LNCaP clone FGC (cell line): ENCODE measurements at regions not wholly inside any gene's neighbourhood (a gene's known extent, or its start where the extent isn't known, plus 50 kb on each side); places are given as distances from the start of the nearest gene placed in this dataset.

Experiments
- DNase-seq: peaks from one replicate; pipeline ENCODE4 v3.0.0-alpha.2; 2011; ENCODE audit warnings: low read depth
- H3K4me3 ChIP-seq: 2 replicates; pipeline ENCODE4 v1.5.1; 2011; ENCODE audit warnings: mild to moderate bottlenecking, low read depth, low read length, control low read depth
- TF ChIP-seq, protein P1 (sequence below): IDR thresholded peaks from 2 replicates; pipeline ENCODE4 v1.5.1; 2012; ENCODE audit warnings: mild to moderate bottlenecking; ENCODE audit not compliant: control insufficient read depth, insufficient read depth; ENCODE audit errors: extremely low read depth

DNA sequence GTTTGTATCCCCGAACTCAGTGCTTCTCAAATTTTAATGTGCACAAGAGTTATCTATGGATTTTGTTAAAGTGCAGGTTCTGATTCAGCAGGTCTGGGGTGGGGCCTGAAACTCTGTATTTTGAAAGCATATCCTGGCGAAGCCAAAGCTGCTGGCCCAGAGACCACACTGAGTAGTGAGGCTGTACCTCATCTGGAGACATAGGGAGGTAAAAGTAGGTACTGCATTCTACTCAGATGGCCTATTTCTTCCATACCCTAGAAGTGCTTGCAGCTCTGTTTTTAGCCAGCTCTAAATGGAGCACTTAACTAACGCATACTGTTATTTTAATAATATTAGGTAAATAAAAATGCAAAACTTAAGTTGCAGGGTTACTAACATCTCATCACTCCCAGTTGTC, 206.2 kb upstream of the PRNP start:
- TF ChIP-seq, protein P1, sequence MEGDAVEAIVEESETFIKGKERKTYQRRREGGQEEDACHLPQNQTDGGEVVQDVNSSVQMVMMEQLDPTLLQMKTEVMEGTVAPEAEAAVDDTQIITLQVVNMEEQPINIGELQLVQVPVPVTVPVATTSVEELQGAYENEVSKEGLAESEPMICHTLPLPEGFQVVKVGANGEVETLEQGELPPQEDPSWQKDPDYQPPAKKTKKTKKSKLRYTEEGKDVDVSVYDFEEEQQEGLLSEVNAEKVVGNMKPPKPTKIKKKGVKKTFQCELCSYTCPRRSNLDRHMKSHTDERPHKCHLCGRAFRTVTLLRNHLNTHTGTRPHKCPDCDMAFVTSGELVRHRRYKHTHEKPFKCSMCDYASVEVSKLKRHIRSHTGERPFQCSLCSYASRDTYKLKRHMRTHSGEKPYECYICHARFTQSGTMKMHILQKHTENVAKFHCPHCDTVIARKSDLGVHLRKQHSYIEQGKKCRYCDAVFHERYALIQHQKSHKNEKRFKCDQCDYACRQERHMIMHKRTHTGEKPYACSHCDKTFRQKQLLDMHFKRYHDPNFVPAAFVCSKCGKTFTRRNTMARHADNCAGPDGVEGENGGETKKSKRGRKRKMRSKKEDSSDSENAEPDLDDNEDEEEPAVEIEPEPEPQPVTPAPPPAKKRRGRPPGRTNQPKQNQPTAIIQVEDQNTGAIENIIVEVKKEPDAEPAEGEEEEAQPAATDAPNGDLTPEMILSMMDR, result no peak
- no peak overlapping the region for H3K4me3 ChIP-seq
- no peak for DNase-seq

DNA sequence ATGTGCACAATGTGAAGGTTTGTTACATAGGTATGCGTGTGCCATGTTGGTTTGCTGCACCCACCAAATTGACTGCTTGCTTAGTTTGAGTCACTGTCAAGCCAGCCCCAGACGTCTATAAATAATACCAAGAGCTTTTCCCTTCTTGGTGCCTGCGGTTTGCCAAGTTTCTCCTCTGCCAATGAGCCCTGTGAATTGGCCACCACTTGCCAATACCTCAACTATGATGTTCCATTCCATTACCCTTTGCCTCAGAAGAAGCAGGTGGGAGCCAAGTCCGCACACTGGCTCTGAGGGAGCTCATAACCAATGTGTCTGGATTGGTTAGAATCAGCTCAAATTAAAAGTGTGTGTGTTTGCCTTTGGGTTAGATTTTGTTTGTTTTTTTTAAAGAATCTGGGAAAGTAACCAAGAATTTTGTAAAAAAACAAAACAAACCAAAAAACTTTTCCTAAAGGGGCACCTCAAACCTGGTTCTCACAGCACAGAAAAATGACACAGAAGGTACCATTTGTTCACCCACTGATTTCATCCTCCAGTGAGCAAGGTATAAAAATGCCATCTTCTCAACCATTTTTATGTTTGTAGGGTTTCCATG, 209.3 kb upstream of the PRNP start:
- DNase-seq, result no peak
- TF ChIP-seq, protein P1, result no peak
- no peak overlapping the region for H3K4me3 ChIP-seq

DNA sequence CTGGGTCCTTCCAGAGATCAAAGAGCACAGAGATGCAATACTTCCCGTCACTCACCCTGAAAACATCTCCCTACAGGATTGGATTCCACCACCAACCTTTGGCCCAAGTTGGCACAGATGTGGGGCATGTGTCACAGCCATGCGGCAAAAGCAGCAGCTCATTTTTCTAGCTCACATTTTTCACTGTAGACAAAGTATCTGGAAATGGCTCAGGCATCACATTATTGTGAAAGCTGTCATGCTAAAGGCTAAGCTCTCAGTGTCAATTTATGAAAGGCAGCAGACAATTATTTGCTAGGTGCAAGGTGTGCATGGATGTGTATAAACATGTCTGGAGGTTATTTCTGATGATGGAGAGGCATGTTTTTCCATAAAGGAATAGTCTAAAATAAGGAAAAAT, 213.3 kb upstream of the PRNP start:
- TF ChIP-seq, protein P1, result no peak
- DNase-seq, result no peak
- no peak overlapping the region for H3K4me3 ChIP-seq

DNA sequence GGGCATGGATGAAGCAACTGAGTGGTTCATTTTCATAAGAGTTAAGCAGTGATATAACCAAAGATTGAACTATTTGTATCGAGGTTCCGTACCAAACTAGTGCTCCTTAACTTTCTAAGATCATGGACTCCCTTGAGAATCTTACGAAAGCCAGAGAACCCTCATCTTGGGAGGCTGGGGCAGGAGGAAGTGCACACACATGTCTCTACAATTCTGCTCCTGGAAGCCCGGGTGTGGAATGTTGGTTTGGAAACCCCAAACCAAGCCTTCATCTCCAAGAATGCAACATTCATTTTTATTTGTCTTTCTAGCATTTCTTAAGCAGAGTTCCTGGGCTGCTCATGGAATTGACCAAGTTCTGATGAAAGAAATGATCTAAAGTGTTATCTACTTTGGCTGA, 215.0 kb upstream of the PRNP start:
- H3K4me3 ChIP-seq, result no peak overlapping the region
- TF ChIP-seq, protein P1, result no peak
- DNase-seq, result no peak

DNA sequence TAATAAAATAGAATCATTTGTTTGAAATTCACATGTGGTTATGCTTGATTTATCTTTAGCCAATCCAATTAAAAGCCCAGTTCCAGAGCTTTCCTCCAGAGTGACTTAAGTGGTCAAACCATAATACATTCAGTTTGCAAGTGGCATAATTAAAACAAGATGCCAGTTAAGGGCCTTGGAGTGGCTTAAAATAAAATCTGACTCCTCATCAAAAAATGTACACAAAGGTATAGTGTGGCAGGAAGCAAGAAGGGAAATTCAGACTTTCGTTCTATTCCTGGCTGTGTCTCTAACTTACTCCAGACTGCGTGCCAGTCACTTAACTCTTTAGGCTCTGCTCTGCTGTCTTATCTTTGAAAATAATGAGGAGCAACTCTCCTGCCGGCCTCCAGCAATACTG, 215.9 kb upstream of the PRNP start:
- H3K4me3 ChIP-seq, result no peak overlapping the region
- DNase-seq, result no peak
- TF ChIP-seq, protein P1, result no peak

DNA sequence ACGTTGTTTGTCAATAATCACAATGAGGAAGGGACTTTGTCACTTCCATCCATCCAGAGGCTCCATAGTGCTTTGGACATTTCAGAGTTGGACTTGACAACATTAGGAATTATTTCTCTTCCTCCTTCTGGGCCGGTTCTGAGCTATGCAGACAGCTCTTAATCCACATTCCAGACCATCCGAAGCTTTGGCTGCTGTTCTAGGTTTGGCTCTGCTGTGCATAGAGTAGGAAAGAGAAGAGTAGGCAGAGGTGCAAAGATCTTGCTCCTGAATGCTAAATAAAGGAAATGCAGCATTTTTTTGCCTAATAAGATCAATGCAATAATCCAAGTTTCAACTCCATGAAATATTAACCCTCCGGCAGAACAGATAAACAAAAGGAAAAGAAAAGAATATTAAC, 216.3 kb upstream of the PRNP start:
- DNase-seq, result no peak
- no peak overlapping the region for H3K4me3 ChIP-seq
- TF ChIP-seq, protein P1, result no peak

DNA sequence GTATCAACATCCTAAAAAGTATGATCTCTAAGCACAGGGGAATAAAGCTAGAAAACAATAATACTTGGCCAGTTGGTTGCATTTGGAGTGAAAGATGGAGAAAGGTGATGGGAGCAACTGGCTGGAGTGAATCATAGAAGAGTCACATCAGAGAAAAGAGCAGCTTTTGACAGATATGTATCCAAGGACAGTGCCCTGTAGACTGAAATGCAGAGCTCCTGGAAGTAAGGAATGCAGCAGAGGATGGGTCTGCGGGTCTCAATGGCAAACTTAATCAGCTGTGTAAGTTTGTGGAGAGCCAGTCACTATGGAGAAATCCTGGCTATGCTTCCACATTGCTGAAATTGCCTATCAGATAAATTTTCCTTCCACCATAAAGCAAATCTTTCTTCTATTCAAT, 218.1 kb upstream of the PRNP start:
- no peak overlapping the region for H3K4me3 ChIP-seq
- no peak for DNase-seq
- TF ChIP-seq, protein P1, result no peak
